Natural killer cell (primary cell): ENCODE measurements at regions not wholly inside any gene's neighbourhood (a gene's known extent, or its start where the extent isn't known, plus 50 kb on each side); places are given as distances from the start of the nearest gene placed in this dataset.

ENCODE experiments used
- ATAC-seq, 3 donors: fragments of 150-1000 bp in 2 of 3; fragments of 200-7000 bp in 1 of 3; cut with Tn5 transposase; 1 replicate in 1 of 3; 2 replicates in 2 of 3; pipeline ENCODE4 v1.10.0; 2021; ENCODE audit warnings: mild to moderate bottlenecking in 2 of 3, moderate library complexity in 2 of 3
- DNase-seq, 2 donors: peaks; one replicate each; pipeline versions ENCODE4 v3.0.0 to v3.0.0-alpha.2; 2013 to 2021; ENCODE audit warnings: mixed read lengths in 1 of 2
- H3K27ac ChIP-seq: one replicate; pipeline ENCODE4 v1.5.1; 2013; ENCODE audit warnings: mild to moderate bottlenecking, low read length
- H3K27me3 ChIP-seq: one replicate; pipeline ENCODE4 v1.6.1; 2013; ENCODE audit warnings: low read length; ENCODE audit not compliant: control insufficient read depth, insufficient read depth
- H3K36me3 ChIP-seq: one replicate; pipeline ENCODE4 v1.6.1; 2013; ENCODE audit warnings: low read length; ENCODE audit not compliant: control insufficient read depth, insufficient read depth
- H3K4me1 ChIP-seq: one replicate; pipeline ENCODE4 v1.6.1; 2013; ENCODE audit warnings: low read length; ENCODE audit not compliant: control insufficient read depth, insufficient read depth
- H3K4me3 ChIP-seq: one replicate; pipeline ENCODE4 v1.5.1; 2013; ENCODE audit warnings: low read length
- H3K9me3 ChIP-seq: one replicate; pipeline ENCODE4 v1.6.1; 2013; ENCODE audit warnings: low read length; ENCODE audit not compliant: control insufficient read depth, insufficient read depth
- H3K27ac Mint-ChIP-seq, 2 donors: one replicate each; pipeline ENCODE4 v1.8.0; 2022; ENCODE audit warnings: mild to moderate bottlenecking in 2 of 2, mixed read lengths in 2 of 2, moderate library complexity in 1 of 2
- H3K27me3 Mint-ChIP-seq, 2 donors: one replicate each; pipeline ENCODE4 v1.8.0; 2022; ENCODE audit warnings: low read depth in 2 of 2, mixed read lengths in 2 of 2
- H3K36me3 Mint-ChIP-seq: one replicate; pipeline ENCODE4 v1.8.0; 2022; ENCODE audit warnings: mixed read lengths
- H3K4me1 Mint-ChIP-seq, 2 donors: one replicate each; pipeline ENCODE4 v1.8.0; 2022; ENCODE audit warnings: mixed read lengths in 2 of 2
- H3K4me3 Mint-ChIP-seq: one replicate; pipeline ENCODE4 v1.8.0; 2022; ENCODE audit warnings: mild to moderate bottlenecking, moderate library complexity, mixed read lengths
- H3K9me3 Mint-ChIP-seq, 2 donors: one replicate each; pipeline ENCODE4 v1.8.0; 2022; ENCODE audit warnings: mixed read lengths in 2 of 2
- CTCF ChIP-seq: fragments of 200-600 bp; IDR thresholded peaks from one replicate; pipeline ENCODE4 v1.8.0; 2022; ENCODE audit warnings: antibody characterized with exemption
- WGBS: methylation state at CpG from one replicate; pipeline ENCODE4 v1.1.7; 2013; ENCODE audit warnings: missing lambda C conversion rate; ENCODE audit not compliant: insufficient coverage; 5-methylcytosine and 5-hydroxymethylcytosine counted together
- intact Hi-C: fragments of 100-400 bp; cut with micrococcal nuclease; formaldehyde crosslinking; loops from one replicate; pipeline ENCODE4 v1.14.2; 2022

GRCh38 chr10:29756451-29756850 is 121.7 kb upstream of the SVIL start:
- Mint-ChIP-seq H3K36me3 (no peaks in the 10 kb centered on the region), H3K4me1 (no peaks in the 10 kb centered on the region), H3K27ac (no peak overlapping the region), H3K4me3 (no peak overlapping the region), H3K9me3 (no peaks in the 10 kb centered on the region), H3K27me3 (peaks cover 5 to 18% of the 10 kb centered on the region in 2 donors)
- Histone ChIP-seq H3K4me1 (no peaks in the 10 kb centered on the region), H3K27ac (no peak overlapping the region), H3K9me3 (no peaks in the 10 kb centered on the region), H3K4me3 (no peak overlapping the region), H3K27me3 (no peaks in the 10 kb centered on the region), H3K36me3 (no peaks in the 10 kb centered on the region)
- no peak for TF ChIP-seq CTCF
- DNase-seq (no peak), ATAC-seq (no peak)
- intact Hi-C loops = no loop called here
- WGBS = 91% methylated on average over 2 of the region's 3 CpGs

GRCh38 chr10:29753283-29753682 is 118.5 kb upstream of the SVIL start:
- H3K9me3 ChIP-seq = no peaks in the 10 kb centered on the region
- no peak overlapping the region for H3K4me3 ChIP-seq
- no peaks in the 10 kb centered on the region for H3K36me3 Mint-ChIP-seq
- H3K4me1 ChIP-seq = no peaks in the 10 kb centered on the region
- ATAC-seq (no peak), DNase-seq (no peak)
- no peak for TF ChIP-seq CTCF
- no peaks in the 10 kb centered on the region for H3K36me3 ChIP-seq
- H3K27me3 Mint-ChIP-seq = peaks cover 8 to 20% of the 10 kb centered on the region in 2 donors
- H3K27ac Mint-ChIP-seq = no peak overlapping the region
- no peak overlapping the region for H3K4me3 Mint-ChIP-seq
- no peaks in the 10 kb centered on the region for H3K4me1 Mint-ChIP-seq
- H3K9me3 Mint-ChIP-seq = no peaks in the 10 kb centered on the region
- no peak overlapping the region for H3K27ac ChIP-seq
- WGBS = 93% methylated on average over 7 of the region's 7 CpGs
- no peaks in the 10 kb centered on the region for H3K27me3 ChIP-seq
- intact Hi-C loops = no loop called here

DNA sequence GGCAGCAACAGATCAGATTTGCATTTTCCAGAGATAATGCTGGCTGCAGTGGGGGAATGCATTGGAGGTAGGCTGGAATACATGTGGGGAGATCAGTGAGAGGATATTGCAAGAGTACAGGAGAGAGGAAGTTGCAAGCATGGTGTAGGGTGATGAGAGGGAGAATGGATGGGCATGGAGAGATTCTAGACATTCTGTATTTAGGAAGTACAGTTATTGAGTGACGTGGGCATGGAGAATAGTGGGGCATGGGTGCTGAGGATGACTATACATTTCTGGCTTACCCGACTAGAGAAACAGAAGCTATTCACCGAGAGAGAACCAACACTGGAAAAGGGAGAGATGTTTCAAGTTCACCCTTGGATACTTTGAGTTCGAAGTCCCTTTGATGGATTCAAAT is 116.9 kb upstream of the SVIL start:
- H3K27ac ChIP-seq = no peak overlapping the region
- intact Hi-C loops = no loop called here
- WGBS = 76% methylated on average over 4 of the region's 4 CpGs

More for the DNA sequence above, 116.9 kb upstream of the SVIL start:
- no peak for TF ChIP-seq CTCF
- H3K4me3 ChIP-seq = no peak overlapping the region
- Mint-ChIP-seq H3K9me3 (no peaks in the 10 kb centered on the region), H3K4me1 (no peaks in the 10 kb centered on the region), H3K4me3 (no peak overlapping the region), H3K27me3 (peaks cover 12% of the 10 kb centered on the region in 2 donors), H3K36me3 (no peaks in the 10 kb centered on the region), H3K27ac (no peak overlapping the region)
- no peaks in the 10 kb centered on the region for H3K36me3 ChIP-seq
- H3K9me3 ChIP-seq = no peaks in the 10 kb centered on the region
- H3K27me3 ChIP-seq = no peaks in the 10 kb centered on the region
- no peaks in the 10 kb centered on the region for H3K4me1 ChIP-seq
- DNase-seq = no peak
- no peak for ATAC-seq
